HPDE6-E6E7 (cell line): ENCODE measurements at regions not wholly inside any gene's neighbourhood (a gene's known extent, or its start where the extent isn't known, plus 50 kb on each side); places are given as distances from the start of the nearest gene placed in this dataset.
A peak's percentile ranks its signal among the peaks of the same experiment; 100 is the strongest.
"Not testable (repeated sequence)": the region's sequence is repeated elsewhere in the genome, so short reads cannot be mapped to it uniquely, and the experiment has no call there.

Source experiments
- DNase-seq: peaks from one replicate; pipeline ENCODE4 v3.0.0; 2011; ENCODE audit warnings: missing footprints; ENCODE audit errors: extremely low spot score

DNA sequence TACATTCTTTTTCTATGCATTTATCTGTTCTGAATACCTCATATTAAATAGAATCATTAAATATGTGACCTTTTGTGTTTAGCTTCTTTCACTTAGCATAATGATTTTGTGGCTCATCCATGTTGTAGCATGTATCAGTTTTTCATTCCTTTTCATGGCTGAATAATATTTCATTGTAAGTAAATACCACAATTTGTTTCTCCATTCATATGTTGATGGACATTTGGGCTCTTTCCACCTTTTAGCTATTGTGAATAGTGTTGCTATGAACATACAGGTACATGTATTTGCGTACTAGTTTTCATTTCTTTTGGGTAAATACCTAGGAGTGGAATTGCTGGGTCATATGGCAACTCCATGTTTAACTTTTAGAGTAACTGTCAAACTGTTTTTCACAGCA lies 85.1 kb downstream of the GNL3L start:
- DNase-seq = no peak

DNA sequence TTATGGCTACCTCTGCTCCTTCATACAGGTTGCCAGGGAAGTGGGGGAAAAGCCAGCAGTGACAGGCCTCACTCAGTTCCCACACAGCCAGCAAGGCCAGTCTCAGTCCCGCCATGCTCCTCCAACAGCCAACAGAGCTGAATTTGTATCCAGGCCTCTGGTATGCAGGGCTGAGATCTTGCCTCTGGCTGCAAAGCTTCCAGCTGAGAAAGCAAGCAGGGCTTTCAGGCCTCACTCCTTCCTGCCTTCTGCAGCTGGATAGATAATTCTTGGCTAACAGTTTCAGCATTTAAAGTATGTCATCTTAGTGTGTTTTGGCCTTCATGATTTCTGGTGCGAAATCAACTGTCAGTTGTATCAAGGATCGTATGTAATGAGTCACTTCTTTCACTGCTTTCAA lies 103.6 kb downstream of the GNL3L start:
- DNase-seq = no peak

GRCh38 chrX:54639018-54639345 lies 109.0 kb downstream of the GNL3L start:
- DNase-seq = no peak

DNA sequence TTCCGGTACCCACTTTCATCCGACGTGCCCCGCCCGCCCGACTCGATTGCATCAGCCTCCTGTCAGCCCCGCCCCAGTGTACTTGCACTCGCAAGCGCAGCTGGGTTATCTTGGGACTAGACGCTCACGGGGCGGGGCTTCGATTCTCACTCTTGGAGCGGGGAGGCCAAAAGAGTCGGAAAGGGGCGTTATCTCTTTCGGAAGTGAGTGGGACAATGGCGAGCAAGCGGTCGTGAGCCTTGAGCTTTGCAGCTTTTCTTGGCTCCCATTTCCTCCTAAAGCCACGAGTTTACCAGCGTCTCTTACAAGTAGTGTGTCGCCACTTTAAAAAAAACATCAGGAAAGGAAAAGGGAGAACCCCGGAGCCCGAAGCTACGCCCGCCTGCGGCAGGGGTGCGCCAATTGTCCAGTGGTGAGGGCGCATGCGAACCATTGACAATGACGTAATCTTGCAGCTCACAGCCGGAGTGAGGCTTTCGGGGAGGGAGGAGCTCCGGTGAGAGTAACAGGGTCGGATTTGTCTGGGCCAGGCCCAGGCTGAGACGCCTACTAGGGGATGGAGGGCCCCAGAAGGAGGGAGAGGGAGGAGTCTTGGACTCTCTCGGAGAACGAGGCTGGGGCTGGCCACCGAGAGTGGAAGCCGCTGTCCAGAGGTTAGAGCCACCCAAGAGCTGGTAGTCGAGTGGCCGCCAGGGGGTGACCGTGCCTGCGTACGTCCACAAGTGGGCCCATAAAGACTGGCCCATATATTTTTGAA lies 109.5 kb downstream of the GNL3L start:
- DNase-seq = peak; percentile 83

GRCh38 chrX:54640103-54640690 lies 110.2 kb downstream of the GNL3L start:
- DNase-seq = no peak

DNA sequence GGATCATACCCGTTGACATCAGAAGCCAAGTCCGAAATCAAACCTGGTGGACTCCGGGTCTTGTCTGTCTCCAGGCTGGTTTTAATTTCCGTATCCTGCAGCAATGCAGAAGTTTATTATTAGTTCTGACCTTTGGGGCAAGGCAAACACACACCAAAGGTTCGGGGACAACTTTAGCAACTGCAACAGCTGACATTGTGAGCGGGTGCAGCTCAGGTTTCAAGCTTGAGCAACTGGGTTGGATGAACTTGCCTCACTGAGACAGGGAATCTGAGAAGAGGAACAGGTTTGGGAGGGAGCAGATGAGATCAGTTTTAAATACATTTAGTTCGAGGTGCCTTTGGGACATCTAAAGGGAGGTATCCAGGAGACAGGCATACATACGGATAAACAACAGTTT lies 110.7 kb downstream of the GNL3L start:
- DNase-seq = no peak

DNA sequence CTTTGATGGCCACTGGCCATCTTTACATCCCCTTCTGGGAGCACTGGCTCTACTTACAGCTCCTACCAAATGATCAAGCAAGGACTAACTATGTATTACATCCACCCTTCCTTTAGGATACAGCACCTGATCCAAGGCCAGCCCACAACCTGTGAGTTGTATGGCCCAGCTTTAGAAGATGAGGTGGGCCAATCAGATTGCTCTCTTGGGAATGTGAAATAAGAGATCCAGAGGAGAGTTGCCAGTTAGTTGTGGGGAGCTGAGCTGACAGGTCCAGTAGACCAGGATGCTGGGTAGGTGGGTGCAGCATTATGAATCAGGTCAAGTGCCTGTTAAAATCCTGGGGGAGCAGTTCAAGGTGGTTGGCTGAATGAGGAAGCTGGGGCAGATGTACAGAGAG lies 111.5 kb downstream of the GNL3L start:
- DNase-seq = no peak

- DNase-seq = not testable (repeated sequence)
These were observed 117.6 kb downstream of the GNL3L start for GRCh38 chrX:54647607-54648006.

DNA sequence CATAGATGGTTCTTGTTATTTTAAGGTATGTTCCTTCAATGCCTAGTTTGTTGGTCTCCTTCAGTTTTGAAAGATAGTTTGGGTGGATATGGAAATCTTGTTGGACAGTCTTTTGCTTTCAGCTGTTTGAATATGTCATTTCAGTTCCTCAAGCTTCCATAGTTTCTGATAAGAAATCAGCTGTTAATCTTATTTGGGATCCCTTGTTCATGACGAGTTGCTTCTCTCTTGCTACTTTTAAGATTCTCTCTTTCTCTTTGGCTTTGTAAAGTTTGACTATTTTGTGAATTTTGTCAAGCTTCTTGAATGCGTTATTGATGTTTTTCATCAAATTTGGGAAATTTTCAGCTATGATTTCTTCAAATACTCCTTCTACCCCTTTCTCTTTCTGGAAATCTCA lies 129.5 kb downstream of the GNL3L start:
- no peak for DNase-seq

GRCh38 chrX:54675762-54676161 lies 122.3 kb downstream of the ITIH6 start:
- DNase-seq = no peak

- no peak for DNase-seq
These were observed 102.8 kb downstream of the ITIH6 start for GRCh38 chrX:54695231-54695630.

DNA sequence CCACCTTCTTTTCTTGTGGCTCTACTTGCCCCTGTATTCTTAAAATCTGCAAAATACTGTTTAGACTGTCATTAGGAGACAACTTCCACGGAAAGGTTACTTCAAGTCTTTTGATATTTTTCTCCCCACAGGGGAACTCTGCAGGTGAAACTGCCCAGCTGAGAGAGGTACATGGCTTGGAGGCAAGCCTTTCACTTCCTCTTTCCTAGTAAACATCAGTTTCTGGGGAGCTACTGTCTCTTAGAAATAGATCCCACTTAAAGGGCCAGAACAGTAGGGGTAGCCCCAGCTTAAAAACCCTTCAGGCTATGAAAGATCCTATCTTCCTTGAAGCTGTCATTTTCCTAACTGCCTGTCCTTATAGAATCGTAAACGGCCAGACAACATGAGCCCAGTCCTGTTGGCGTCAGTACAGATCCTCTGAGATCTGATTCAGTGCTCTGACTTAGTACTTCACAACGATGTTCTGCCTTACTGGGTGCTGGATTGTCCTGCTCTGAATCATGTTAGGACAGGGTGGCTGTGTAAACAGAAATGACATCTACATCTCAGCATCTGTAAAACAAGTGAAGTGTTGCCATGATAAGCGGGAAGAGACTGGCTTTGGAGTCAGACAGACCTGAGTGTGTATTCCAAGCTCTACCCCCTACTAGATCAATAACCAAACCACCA lies 102.1 kb downstream of the ITIH6 start:
- no peak for DNase-seq
